ENCODE measurements at regions not wholly inside any gene's neighbourhood (a gene's known extent, or its start where the extent isn't known, plus 50 kb on each side); places are given as distances from the start of the nearest gene placed in this dataset.
"Not testable (repeated sequence)": the region's sequence is repeated elsewhere in the genome, so short reads cannot be mapped to it uniquely, and the experiment has no call there.

GRCh38 chr2:12897181-12897580 is 180.4 kb downstream of the TRIB2 start:
- Mint-ChIP-seq H3K9me3 (peaks cover 3 to 17% of the 10 kb centered on the region in 2 donors), H3K4me3 (peak overlapping the region in 1 of 2 donors; percentile 30), H3K36me3 (ENCODE audit: insufficient read depth) (no peaks in the 10 kb centered on the region), H3K4me1 (ENCODE audit: low read depth in 2 of 2) (peaks cover 9 to 12% of the 10 kb centered on the region in 2 donors), H3K27ac (peak overlapping the region; percentile 61 to 77), H3K27me3 (no peaks in the 10 kb centered on the region)
- peak in 2 of 3 experiments; percentile 1 for DNase-seq
- peak; percentile 51 for ATAC-seq (replicated peaks)

- DNase-seq (no peak), ATAC-seq (replicated peaks) (no peak)
- Mint-ChIP-seq H3K27me3 (no peaks in the 10 kb centered on the region), H3K27ac (no peak overlapping the region), H3K4me1 (ENCODE audit: low read depth in 2 of 2) (no peaks in the 10 kb centered on the region), H3K36me3 (ENCODE audit: insufficient read depth) (no peaks in the 10 kb centered on the region), H3K4me3 (no peak overlapping the region), H3K9me3 (no peaks in the 10 kb centered on the region)
Observed at GRCh38 chr2:12903272-12903671, 186.5 kb downstream of the TRIB2 start.

GRCh38 chr2:12910431-12910830 is 193.7 kb downstream of the TRIB2 start:
- Mint-ChIP-seq H3K4me1 (ENCODE audit: low read depth in 2 of 2) (no peaks in the 10 kb centered on the region), H3K9me3 (no peaks in the 10 kb centered on the region), H3K27ac (no peak overlapping the region), H3K4me3 (no peak overlapping the region), H3K36me3 (ENCODE audit: insufficient read depth) (no peaks in the 10 kb centered on the region), H3K27me3 (peaks cover 0 to 10% of the 10 kb centered on the region in 2 donors)
- no peak for ATAC-seq (replicated peaks)
- DNase-seq, result no peak

- ATAC-seq (replicated peaks), result no peak
- Mint-ChIP-seq H3K4me3 (no peak overlapping the region), H3K4me1 (ENCODE audit: low read depth in 2 of 2) (no peaks in the 10 kb centered on the region), H3K9me3 (no peaks in the 10 kb centered on the region), H3K27me3 (peaks cover 0 to 14% of the 10 kb centered on the region in 2 donors), H3K36me3 (ENCODE audit: insufficient read depth) (no peaks in the 10 kb centered on the region), H3K27ac (no peak overlapping the region)
- no peak for DNase-seq
Observed at GRCh38 chr2:12915787-12916186, 199.1 kb downstream of the TRIB2 start.

- H3K27me3 Mint-ChIP-seq, result peaks cover 0 to 18% of the 10 kb centered on the region in 2 donors
- no peaks in the 10 kb centered on the region for H3K9me3 Mint-ChIP-seq
- no peak for ATAC-seq (replicated peaks)
- DNase-seq, result no peak
- no peaks in the 10 kb centered on the region for H3K36me3 Mint-ChIP-seq (ENCODE audit: insufficient read depth)
- H3K4me3 Mint-ChIP-seq, result no peak overlapping the region
- no peak overlapping the region for H3K27ac Mint-ChIP-seq
- no peaks in the 10 kb centered on the region for H3K4me1 Mint-ChIP-seq (ENCODE audit: low read depth in 2 of 2)
Observed at GRCh38 chr2:12918138-12918834, 201.6 kb downstream of the TRIB2 start.

GRCh38 chr2:12918835-12919445 is 202.2 kb downstream of the TRIB2 start:
- ATAC-seq (replicated peaks) (no peak), DNase-seq (no peak)
- H3K4me3 Mint-ChIP-seq, result no peak overlapping the region
- H3K27ac Mint-ChIP-seq, result no peak overlapping the region
- H3K4me1 Mint-ChIP-seq (ENCODE audit: low read depth in 2 of 2), result no peaks in the 10 kb centered on the region
- no peaks in the 10 kb centered on the region for H3K36me3 Mint-ChIP-seq (ENCODE audit: insufficient read depth)
- no peaks in the 10 kb centered on the region for H3K9me3 Mint-ChIP-seq
- peaks cover 0 to 21% of the 10 kb centered on the region in 2 donors for H3K27me3 Mint-ChIP-seq

GRCh38 chr2:12921321-12921720 is 204.6 kb downstream of the TRIB2 start:
- Mint-ChIP-seq H3K4me1 (ENCODE audit: low read depth in 2 of 2) (no peaks in the 10 kb centered on the region), H3K36me3 (ENCODE audit: insufficient read depth) (peaks cover 3% of the 10 kb centered on the region), H3K27me3 (peaks cover 0 to 21% of the 10 kb centered on the region in 2 donors), H3K9me3 (no peaks in the 10 kb centered on the region), H3K27ac (no peak overlapping the region), H3K4me3 (no peak overlapping the region)
- DNase-seq (no peak), ATAC-seq (replicated peaks) (no peak)

GRCh38 chr2:12923907-12924610 is 207.3 kb downstream of the TRIB2 start:
- Mint-ChIP-seq H3K4me3 (no peak overlapping the region), H3K4me1 (ENCODE audit: low read depth in 2 of 2) (peaks cover 3 to 10% of the 10 kb centered on the region in 2 donors), H3K27ac (no peak overlapping the region), H3K27me3 (peaks cover 0 to 21% of the 10 kb centered on the region in 2 donors), H3K36me3 (ENCODE audit: insufficient read depth) (peaks cover 3% of the 10 kb centered on the region), H3K9me3 (no peaks in the 10 kb centered on the region)
- DNase-seq, result no peak
- ATAC-seq (replicated peaks), result no peak

- peaks cover 9 to 10% of the 10 kb centered on the region in 2 donors for H3K4me1 Mint-ChIP-seq (ENCODE audit: low read depth in 2 of 2)
- ATAC-seq (replicated peaks); H3K36me3 Mint-ChIP-seq (ENCODE audit: insufficient read depth); H3K4me3 Mint-ChIP-seq; H3K27me3 Mint-ChIP-seq; H3K9me3 Mint-ChIP-seq; H3K27ac Mint-ChIP-seq; DNase-seq: not testable (repeated sequence)
Observed at GRCh38 chr2:12926641-12927040, 209.9 kb downstream of the TRIB2 start.

GRCh38 chr2:12928197-12928774 is 211.6 kb downstream of the TRIB2 start:
- H3K27ac Mint-ChIP-seq, result peak overlapping the region in 1 of 2 donors; percentile 15
- H3K4me1 Mint-ChIP-seq (ENCODE audit: low read depth in 2 of 2), result peaks cover 9 to 10% of the 10 kb centered on the region in 2 donors
- H3K27me3 Mint-ChIP-seq, result peaks cover 0 to 3% of the 10 kb centered on the region in 2 donors
- H3K36me3 Mint-ChIP-seq (ENCODE audit: insufficient read depth), result peaks cover 3% of the 10 kb centered on the region
- DNase-seq (no peak), ATAC-seq (replicated peaks) (no peak)
- H3K9me3 Mint-ChIP-seq, result no peaks in the 10 kb centered on the region
- H3K4me3 Mint-ChIP-seq, result no peak overlapping the region

- DNase-seq (no peak), ATAC-seq (replicated peaks) (no peak)
- Mint-ChIP-seq H3K4me1 (ENCODE audit: low read depth in 2 of 2) (peaks cover 9 to 10% of the 10 kb centered on the region in 2 donors), H3K27ac (peak overlapping the region in 1 of 2 donors; percentile 15), H3K36me3 (ENCODE audit: insufficient read depth) (peaks cover 3% of the 10 kb centered on the region), H3K4me3 (no peak overlapping the region), H3K27me3 (no peaks in the 10 kb centered on the region), H3K9me3 (no peaks in the 10 kb centered on the region)
Observed at GRCh38 chr2:12928775-12929401, 212.2 kb downstream of the TRIB2 start.

- ATAC-seq (replicated peaks) (no peak), DNase-seq (no peak)
- Mint-ChIP-seq H3K27me3 (no peaks in the 10 kb centered on the region), H3K27ac (no peak overlapping the region), H3K4me3 (no peak overlapping the region), H3K4me1 (ENCODE audit: low read depth in 2 of 2) (peaks cover 9 to 10% of the 10 kb centered on the region in 2 donors), H3K9me3 (no peaks in the 10 kb centered on the region), H3K36me3 (ENCODE audit: insufficient read depth) (no peaks in the 10 kb centered on the region)
Observed at GRCh38 chr2:12929758-12930157, 213.0 kb downstream of the TRIB2 start.

- Mint-ChIP-seq H3K36me3 (ENCODE audit: insufficient read depth) (no peaks in the 10 kb centered on the region), H3K9me3 (no peaks in the 10 kb centered on the region), H3K27ac (no peak overlapping the region), H3K4me1 (ENCODE audit: low read depth in 2 of 2) (peaks cover 9 to 10% of the 10 kb centered on the region in 2 donors), H3K27me3 (no peaks in the 10 kb centered on the region), H3K4me3 (no peak overlapping the region)
- DNase-seq, result no peak
- no peak for ATAC-seq (replicated peaks)
Observed at GRCh38 chr2:12930391-12930790, 213.7 kb downstream of the TRIB2 start.

All from effector memory CD8-positive, alpha-beta T cell (primary cell).